ENCODE measurements at regions not wholly inside any gene's neighbourhood (a gene's known extent, or its start where the extent isn't known, plus 50 kb on each side); places are given as distances from the start of the nearest gene placed in this dataset.

- in situ Hi-C loops (cut with MboI; ENCODE audit: low sequenced_read_pairs, unreplicated experiment), result no loop called here
- TF ChIP-seq, protein P1, sequence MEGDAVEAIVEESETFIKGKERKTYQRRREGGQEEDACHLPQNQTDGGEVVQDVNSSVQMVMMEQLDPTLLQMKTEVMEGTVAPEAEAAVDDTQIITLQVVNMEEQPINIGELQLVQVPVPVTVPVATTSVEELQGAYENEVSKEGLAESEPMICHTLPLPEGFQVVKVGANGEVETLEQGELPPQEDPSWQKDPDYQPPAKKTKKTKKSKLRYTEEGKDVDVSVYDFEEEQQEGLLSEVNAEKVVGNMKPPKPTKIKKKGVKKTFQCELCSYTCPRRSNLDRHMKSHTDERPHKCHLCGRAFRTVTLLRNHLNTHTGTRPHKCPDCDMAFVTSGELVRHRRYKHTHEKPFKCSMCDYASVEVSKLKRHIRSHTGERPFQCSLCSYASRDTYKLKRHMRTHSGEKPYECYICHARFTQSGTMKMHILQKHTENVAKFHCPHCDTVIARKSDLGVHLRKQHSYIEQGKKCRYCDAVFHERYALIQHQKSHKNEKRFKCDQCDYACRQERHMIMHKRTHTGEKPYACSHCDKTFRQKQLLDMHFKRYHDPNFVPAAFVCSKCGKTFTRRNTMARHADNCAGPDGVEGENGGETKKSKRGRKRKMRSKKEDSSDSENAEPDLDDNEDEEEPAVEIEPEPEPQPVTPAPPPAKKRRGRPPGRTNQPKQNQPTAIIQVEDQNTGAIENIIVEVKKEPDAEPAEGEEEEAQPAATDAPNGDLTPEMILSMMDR (IDR thresholded peaks at IDR 0.05; ENCODE audit: borderline replicate concordance, control extremely low read depth, extremely low read depth, insufficient read depth, missing control alignments), result no peak
- DNase-seq (ENCODE audit: low spot score), result no peak
Observed at GRCh38 chr9:78805771-78806170, 508.8 kb downstream of the PSAT1 start.

GRCh38 chr9:78806492-78807160 is 509.7 kb downstream of the PSAT1 start:
- no peak for DNase-seq (ENCODE audit: low spot score)
- TF ChIP-seq, protein P1 (IDR thresholded peaks at IDR 0.05; ENCODE audit: borderline replicate concordance, control extremely low read depth, extremely low read depth, insufficient read depth, missing control alignments), result no peak
- in situ Hi-C loops (cut with MboI; ENCODE audit: low sequenced_read_pairs, unreplicated experiment), result no loop called here

GRCh38 chr9:78807286-78807685 is 510.4 kb downstream of the PSAT1 start:
- DNase-seq (ENCODE audit: low spot score), result no peak
- TF ChIP-seq, protein P1 (IDR thresholded peaks at IDR 0.05; ENCODE audit: borderline replicate concordance, control extremely low read depth, extremely low read depth, insufficient read depth, missing control alignments), result no peak
- in situ Hi-C loops (cut with MboI; ENCODE audit: low sequenced_read_pairs, unreplicated experiment), result no loop called here

DNA sequence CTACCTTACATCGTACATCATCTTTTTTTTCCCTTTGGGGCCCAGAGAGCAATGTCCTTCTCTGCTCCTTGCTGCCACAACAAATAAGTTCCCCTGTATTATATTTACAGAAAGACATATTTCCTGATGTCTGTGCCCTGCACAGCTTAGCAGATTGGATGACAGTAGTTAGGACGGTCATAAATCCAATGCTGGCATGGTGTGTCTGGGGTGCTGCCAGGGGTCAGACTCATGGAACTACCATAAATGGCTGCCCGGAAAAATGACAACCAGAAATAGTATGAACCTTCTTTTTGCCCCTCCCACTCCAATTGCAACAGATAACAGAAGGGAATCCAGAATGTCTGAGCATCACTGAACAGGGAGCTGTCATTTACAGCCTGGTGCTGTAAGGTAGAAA is 511.1 kb downstream of the PSAT1 start:
- TF ChIP-seq, protein P1 (IDR thresholded peaks at IDR 0.05; ENCODE audit: borderline replicate concordance, control extremely low read depth, extremely low read depth, insufficient read depth, missing control alignments), result no peak
- DNase-seq (ENCODE audit: low spot score), result no peak
- in situ Hi-C loops (cut with MboI; ENCODE audit: low sequenced_read_pairs, unreplicated experiment), result no loop called here

DNA sequence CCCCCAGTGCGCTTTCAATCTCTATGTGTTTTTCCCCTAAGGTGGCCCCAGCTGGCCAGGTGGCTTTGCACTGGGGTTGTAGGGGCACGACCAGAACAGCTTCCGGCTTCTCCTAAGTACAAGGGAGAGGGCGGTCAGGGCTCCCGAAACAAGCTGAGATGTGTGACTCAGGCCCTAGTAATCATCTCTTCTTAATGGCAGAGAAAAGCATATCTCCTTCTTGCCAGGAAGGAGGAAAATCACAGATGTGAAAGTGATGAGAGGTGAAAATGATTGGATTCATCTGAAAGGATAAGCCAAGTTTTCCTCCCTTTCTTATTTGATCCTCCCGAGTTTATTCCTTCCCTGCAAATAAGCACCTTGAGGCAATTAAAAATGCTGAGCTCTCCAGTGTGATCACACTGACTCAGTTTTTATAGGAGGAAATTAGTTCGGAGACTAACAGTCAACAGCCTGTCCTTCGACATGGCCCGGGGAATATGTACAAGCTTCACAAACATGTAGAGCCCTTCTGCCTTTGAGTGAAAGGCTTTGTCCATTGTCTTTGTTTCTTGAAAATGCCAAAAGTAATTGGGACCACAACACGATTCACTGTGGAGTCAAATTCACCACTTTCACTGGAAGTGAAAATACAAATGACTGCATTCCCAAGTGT is 514.8 kb downstream of the PSAT1 start:
- DNase-seq (ENCODE audit: low spot score), result no peak

GRCh38 chr9:78812665-78813064 is 515.7 kb downstream of the PSAT1 start:
- TF ChIP-seq, protein P1 (IDR thresholded peaks at IDR 0.05; ENCODE audit: borderline replicate concordance, control extremely low read depth, extremely low read depth, insufficient read depth, missing control alignments), result no peak

More for the DNA sequence above, 514.8 kb downstream of the PSAT1 start:
- TF ChIP-seq, protein P1 (IDR thresholded peaks at IDR 0.05; ENCODE audit: borderline replicate concordance, control extremely low read depth, extremely low read depth, insufficient read depth, missing control alignments), result no peak
- in situ Hi-C loops (cut with MboI; ENCODE audit: low sequenced_read_pairs, unreplicated experiment), result no loop called here

More at GRCh38 chr9:78812665-78813064, 515.7 kb downstream of the PSAT1 start:
- in situ Hi-C loops (cut with MboI; ENCODE audit: low sequenced_read_pairs, unreplicated experiment), result no loop called here
- no peak for DNase-seq (ENCODE audit: low spot score)
